ELF-1 (cell line): ENCODE measurements at regions not wholly inside any gene's neighbourhood (a gene's known extent, or its start where the extent isn't known, plus 50 kb on each side); places are given as distances from the start of the nearest gene placed in this dataset.
"Not testable (repeated sequence)": the region's sequence is repeated elsewhere in the genome, so short reads cannot be mapped to it uniquely, and the experiment has no call there.

ENCODE experiments used
- DNase-seq: peaks from one replicate; pipeline ENCODE4 v3.0.0-alpha.2; 2016; ENCODE audit warnings: low read depth, low spot score

DNA sequence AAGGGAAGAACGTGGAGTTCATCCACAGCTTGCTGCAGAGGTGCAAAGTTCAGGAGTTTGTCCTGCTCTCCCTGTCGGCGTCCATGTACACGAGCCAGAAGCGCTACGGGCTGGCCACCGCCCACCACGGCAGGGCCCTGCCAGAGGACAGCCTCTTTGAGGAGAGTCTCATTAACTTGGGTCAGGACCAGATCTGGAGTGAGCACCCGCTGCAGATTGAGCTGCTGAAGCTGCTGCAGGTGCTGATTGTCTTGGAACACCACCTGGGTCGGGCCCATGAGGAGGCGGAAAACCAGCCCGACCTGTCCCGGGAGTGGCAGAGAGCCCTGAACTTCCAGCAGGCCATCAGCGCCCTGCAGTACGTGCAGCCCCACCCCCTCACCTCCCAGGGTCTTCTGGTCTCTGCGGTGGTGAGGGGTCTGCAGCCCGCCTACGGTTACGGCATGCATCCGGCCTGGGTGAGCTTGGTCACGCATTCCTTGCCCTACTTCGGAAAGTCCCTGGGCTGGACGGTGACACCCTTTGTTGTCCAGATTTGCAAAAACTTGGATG is 73.8 kb upstream of the MORC3 start:
- DNase-seq, result peak; percentile 70

DNA sequence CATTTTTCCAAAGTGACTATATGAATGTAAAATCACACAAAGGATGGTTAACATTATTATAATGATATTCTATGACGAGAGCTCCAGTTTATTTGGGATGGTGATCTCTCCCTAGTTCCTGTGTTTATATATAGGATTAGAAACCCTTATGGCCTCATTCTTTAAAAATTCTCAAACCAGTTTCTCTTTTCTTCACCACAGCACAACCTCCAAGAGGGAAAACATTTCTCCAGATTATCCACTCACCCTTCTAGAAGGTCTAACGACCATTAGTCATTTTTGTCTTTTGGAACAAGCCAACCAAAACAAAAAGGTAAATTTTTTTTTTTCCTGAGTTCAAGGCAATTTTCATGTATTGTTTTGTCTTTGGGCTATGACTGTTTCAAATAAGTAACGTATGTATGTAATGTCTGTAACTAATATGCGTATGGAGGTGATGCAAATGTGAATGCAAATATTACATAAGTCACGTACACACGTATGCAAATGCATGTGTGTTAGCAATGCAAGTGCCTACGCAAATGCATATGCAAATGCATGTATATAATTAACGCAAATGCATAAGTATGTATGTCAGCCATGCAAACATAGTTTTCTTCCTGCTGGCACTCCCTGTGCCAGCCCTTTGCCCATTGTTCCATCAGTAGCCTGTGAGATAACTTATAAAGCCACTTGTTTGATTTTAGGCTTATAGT is 72.5 kb upstream of the MORC3 start:
- DNase-seq, result no peak

DNA sequence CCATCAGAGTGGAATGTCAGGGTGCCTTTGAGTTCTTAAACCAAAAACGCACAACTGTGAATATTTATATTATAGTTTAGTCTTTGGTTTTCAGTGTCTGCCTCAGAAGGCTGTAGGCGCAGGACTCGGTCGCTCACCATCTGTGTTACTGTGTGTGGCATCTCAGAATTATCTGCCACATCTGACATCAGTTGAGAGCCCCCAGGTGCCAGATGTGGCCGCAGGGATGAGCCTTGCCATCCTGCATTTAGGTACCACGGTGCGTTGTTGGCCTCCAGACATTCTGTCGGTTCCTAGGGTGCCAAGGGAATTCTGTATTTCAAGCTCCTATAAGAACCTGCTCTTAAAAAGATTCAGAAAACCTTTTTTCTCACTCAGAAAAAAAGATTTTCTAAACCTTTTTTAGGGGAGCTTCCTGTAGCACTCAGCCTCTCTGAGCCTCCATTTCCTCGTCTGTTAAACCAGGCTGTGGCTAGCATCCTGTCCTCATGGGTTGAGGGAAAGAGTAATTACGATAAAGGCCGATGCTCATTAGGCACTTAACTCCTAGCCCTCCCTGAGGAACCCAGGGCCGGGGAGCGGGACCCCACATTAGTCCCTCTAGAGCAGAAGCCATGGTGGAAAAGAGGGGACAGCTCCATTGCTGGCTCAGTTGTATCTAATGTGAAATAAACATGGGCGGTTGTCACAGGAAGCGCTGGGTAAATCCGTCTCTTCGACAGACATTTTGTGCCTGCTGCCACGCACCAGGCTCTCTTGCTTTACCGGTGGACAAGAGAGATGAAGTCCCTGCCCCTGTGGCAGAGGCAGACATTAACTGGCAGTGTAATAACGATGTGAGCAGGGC is 70.2 kb upstream of the MORC3 start:
- no peak for DNase-seq

DNA sequence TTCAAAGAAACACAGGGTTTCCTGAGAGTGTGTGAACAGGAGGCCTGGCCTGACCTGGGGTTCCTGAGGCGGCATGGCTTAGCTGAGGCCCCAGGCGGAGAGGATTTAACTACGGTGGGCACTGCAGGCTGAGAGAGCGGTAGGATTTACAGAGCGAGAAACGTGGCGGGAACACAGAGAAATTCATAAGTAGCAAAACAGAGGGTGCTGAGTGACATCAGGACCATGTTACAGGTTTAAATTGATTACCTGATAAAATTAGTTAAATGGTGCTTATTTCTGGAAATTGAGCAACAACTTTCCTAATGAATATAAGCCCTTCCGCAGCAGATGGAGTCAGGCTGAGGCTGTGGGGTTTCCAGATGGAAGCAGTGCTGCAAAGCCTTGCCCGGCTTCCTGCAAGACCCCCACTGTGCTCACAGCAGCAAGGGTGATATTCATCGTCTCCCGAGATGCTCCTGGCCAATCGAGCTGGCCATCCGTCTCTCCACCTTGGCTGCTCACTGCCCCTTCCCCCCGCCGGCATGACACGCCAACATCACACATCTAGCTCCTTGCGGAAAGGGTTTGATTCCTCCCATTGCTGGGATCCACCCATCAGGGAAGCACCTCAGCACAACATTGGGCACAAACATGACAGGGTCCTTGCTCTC is 69.4 kb upstream of the MORC3 start:
- no peak for DNase-seq

DNA sequence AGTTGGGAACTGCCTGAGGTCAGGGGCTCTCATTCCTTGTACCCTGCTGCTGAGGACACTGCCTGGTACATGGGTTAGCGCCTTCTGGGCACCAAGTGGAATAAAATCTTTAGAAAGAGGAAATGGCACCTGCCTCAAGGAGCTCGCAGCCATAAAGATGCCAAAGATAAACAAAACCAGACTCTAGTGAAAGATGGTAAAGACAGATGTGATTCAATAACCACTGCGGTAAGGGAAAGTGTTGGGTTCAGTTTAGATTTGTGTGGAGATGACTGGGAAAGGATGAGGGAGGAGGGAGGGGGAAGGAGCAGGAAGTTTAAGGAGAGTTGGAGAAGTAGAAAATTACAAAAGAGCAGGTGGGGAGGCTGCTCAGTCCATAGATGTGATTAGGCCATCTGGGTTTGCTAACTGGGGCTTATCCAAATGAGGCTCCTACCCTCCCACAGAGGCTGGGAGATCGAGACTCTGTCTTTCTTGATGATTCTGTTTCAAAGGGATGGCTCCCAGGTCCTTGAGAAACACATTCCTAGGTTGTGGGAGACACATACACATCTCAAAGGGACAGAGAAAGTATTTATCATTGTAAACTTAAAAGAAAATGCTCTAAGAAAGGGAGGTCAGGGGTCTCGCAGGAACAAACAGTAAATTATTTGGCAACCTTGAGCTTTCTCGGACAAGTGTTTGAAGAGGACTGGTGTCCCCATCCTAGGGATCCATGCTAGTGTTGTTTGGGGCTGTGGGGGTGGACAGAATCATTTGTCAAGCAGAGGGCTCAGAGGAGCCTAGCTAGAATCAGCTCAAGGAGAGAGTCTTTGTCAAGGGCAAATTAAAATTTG is 65.7 kb upstream of the MORC3 start:
- peak; percentile 20 for DNase-seq

DNA sequence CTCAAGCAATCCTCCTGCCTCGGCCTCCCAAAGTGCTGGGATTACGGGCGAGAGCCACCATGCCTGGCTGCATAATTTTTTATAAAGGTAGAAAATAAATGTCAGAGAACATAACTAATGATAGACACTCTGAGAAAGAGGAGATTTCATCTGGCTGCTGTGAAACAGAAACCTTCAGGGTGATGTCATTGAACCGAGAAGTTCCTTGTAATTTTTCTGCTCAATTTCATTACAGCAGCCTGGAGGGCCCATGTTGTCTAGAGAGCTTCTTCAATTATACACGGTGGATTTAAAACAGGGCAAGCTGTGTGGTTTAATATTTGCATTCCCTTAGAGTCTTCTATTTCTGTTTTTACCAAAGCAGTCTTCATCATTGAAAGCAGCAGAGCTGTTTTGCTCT is 64.3 kb upstream of the MORC3 start:
- no peak for DNase-seq

DNA sequence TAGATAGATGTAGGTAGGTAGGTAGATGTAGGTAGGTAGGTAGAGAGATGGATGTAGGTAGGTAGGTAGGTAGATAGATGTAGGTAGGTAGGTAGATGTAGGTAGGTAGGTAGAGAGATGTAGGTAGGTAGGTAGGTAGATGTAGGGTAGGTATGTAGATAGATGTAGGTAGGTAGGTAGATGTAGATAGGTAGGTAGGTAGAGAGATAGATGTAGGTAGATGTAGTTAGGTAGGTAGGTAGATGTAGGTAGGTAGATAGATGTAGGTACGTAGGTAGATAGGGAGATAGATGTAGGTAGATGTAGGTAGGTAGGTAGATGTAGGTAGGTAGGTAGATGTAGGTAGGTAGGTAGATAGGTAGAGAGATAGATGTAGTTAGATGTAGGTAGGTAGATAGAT is 62.3 kb upstream of the MORC3 start:
- DNase-seq, result no peak

DNA sequence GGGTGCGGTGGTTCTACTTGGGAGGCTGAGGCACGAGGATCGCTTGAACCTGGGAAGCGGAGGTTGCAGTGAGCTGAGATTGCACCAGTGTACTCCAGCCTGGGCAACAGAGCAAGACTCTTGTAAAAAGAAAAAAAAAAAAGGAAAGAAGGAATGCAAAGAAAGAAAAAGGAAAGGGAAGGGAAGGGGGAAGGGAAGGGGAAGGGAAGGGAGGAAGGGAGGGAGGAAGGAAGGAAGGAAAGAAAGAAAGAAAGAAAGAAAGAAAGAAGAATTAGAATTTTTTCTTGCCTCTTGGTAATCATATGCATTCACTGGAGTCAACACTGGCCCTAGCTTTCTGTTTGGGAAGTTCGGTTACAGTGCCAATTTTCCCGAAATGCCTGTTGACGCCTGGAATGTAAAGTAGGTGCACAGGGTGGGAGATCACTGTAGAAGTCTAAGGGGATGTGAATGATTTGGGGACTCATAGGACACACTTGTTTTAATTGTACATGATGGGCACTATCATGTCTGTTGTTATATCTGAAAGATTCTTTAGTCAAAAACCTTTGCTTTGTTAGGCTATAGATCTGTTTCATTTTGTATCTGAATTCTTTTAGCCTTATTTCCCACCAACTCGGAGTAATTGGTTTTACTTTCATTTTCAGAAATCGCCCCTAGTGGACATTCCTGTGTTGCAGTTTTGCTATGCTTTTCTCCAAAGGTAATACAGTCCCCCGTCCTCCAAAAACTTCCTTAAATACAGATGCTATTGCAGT is 59.8 kb upstream of the MORC3 start:
- peak; percentile 14 for DNase-seq

DNA sequence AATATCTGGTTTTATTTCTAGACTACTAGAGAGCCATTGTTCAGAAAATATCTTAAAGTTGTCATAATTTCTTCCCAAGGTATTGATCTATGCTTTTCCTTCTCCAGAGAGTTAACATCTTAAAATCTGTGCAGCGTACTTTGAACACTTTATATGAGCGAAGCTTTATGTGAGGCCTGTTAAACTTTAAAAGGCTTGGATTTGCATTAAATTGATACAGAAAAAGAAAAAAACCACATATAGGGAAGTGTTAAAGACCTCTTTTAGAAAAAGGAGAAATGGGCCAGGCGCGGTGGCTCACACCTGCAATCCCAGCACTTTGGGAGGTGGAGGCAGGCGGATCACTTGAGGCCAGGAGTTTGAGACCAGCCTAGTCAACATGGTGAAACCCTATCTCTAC is 59.2 kb upstream of the MORC3 start:
- no peak for DNase-seq

DNA sequence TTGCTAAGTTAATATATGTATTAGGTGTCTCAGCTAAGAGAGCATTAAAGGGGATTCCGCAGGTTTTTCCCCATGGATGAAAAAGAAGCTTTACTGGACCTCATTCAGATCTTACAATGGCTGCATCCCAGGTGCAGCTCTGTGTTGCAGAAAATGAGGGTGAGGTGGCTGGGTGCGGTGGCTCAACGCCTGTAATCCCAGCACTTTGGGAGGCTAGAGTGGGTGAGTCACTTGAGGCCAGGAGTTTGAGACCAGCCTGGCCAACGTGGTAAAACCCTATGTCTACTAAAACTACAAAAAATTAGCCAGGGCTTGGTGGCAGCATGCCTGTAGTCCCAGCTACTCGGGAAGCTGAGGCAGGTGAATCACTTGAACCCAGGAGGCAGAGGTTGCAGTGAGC is 58.5 kb upstream of the MORC3 start:
- DNase-seq, result no peak

DNA sequence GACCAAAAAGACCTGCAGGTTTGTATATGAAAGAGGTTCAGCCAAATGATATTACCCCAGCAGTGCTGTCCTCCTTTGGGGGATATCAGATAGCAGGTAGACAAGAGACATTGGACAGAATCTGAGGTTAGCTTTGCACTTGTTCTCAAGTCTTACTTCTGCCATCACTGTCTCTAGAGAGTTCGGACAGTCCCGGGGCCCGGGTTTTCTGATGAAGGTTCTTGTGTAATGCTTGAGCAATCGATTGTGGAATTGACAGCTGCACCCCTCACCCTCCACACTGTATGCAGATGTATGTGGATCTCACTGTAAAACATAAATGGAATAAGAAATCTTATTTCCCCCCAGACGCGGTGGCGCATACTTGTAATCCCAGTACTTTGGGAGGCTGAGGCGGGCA is 56.2 kb upstream of the MORC3 start:
- DNase-seq, result no peak

DNA sequence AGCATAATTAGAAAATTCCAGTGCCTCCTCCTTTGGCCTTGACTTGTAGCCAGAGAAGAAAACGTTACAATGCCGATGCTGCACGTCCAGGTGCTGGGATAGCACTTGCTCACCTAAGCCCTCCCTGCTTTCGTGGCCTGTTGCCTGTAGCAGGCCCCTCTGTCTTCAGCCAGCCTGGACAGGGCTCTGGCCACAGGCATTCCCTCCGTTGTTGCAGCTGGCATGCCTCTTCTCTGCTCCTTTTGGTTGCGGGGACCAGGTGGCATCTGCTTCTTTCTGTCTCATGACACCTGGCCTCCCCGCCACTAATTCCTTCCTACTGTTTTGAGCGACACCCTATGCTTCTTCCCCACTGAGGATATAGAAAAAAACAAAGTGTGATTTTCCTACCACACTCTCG is 54.6 kb upstream of the MORC3 start:
- DNase-seq, result no peak

DNA sequence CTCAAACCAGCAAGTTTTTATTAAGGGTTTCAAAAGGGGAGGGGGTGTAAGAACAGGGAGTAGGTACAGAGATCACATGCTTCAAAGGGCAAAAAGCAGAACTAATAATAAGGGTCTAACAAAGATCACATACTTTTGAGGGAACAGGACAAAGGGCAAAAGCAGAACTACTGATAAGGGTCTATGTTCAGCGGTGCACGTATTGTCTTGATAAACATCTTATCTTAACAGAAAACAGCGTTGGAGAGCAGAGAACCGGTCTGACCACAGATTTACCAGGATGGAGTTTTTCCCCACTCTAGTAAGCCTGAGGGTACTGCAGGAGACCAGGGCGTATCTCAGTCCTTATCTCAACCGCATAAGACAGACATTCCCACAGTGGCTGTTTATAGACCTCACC is 52.2 kb upstream of the MORC3 start:
- peak; percentile 41 for DNase-seq

DNA sequence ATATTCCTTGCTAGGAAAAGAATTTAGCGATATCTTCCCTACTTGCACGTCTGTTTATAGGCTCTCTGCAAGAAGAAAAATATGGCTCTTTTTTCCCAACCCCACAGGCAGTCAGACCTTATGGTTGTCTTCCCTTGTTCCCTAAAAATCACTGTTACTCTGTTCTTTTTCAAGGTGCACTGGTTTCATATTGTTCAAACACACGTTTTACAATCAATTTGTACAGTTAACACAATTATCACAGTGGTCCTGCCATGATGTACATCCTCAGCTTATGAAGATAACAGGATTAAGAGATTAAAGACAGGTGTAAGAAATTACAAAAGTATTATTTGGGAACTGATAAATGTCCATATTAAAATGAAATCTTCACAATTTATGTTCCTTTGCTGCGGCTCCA is 51.7 kb upstream of the MORC3 start:
- DNase-seq, result not testable (repeated sequence)
